HG03159 (cell line): ENCODE measurements at regions not wholly inside any gene's neighbourhood (a gene's known extent, or its start where the extent isn't known, plus 50 kb on each side); places are given as distances from the start of the nearest gene placed in this dataset.
"Not testable (repeated sequence)": the region's sequence is repeated elsewhere in the genome, so short reads cannot be mapped to it uniquely, and the experiment has no call there.

Experiments used
- ATAC-seq: cut with Tn5 transposase; IDR thresholded peaks from one replicate; pipeline ENCODE4 v1.9.1; 2021; ENCODE audit warnings: mild to moderate bottlenecking, moderate library complexity; ENCODE audit not compliant: unreplicated experiment

GRCh38 chr2:20130821-20131645, 79.6 kb upstream of the LAPTM4A start:
- no peak for ATAC-seq

DNA sequence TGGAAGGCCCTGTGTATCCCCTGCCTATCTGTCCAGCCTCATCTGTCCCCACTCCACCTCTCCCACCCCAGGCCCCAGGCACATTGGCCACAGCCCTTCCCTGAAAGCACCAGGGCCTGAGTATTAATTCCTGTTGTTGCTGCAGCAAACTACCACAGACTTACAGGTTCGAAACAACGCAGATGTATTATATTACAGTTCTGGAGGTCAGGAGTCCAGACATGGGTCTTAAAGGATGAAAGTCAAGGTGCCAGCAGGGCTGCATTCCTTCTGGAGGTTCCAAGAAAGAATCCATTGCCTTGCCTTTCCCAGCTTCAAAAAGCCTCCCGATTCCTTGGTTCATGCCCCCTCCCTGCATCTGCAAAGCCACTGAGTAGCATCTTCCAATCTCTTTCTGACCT, 78.7 kb upstream of the LAPTM4A start:
- no peak for ATAC-seq

- no peak for ATAC-seq
These were observed 78.1 kb upstream of the LAPTM4A start for GRCh38 chr2:20129331-20130159.

DNA sequence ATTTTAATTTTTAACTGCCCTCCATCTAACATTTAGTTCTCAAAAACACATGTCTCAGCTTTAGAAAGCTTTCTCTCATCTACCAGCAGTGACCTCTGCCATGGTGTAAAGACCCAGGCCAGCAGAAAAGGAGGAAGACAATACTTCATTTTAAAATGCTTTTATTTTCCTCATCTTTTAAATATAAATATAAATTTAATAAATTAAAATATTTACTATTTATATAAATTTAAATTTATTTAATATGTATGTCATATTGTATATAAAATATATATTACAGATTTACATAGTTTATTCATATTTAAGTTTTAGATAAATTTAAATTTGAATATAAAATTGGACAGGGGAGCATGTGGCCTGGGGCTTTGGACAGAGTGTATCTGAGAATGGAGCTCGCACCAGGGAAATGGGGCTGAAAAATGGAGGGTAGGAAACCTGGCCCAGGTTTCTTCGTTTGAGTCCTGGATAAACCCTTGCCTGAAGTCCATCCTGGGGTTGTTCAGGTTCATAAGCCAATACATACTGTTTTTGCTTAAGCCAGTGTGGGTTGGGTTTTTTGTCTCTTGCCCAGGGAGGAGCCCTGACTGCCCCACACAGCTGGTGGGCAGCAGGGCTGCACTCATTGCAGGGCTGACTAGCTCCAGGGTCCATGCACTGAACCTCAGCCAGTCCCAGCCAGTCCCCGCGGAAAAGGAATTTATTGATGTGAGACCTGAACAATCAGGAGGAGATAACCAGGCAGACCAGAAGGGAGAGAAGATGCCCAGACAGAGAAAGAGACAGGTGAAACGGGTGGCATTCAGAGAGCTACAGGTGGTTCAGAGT, 77.3 kb upstream of the LAPTM4A start:
- no peak for ATAC-seq

- no peak for ATAC-seq
These were observed 75.0 kb upstream of the LAPTM4A start for GRCh38 chr2:20126469-20126868.

DNA sequence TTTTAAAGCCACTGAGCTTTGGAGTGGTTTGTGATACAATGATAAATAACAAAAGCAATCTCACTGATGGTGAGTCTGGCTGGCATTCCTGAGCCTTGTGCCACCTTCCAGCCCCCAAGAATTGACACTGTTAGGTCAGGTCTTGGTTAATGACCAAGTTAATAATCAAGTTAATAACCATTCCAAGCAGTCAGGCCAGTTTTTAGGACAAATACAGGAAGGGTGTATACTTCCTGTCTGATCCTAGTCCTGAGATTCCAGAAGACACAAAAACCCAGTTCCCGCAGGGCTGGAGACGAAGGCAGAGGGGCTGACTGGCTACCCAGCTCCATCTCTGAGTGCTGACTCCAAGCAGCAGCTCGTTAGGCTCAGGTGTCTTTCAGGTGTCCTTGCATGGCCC, 74.6 kb upstream of the LAPTM4A start:
- no peak for ATAC-seq

DNA sequence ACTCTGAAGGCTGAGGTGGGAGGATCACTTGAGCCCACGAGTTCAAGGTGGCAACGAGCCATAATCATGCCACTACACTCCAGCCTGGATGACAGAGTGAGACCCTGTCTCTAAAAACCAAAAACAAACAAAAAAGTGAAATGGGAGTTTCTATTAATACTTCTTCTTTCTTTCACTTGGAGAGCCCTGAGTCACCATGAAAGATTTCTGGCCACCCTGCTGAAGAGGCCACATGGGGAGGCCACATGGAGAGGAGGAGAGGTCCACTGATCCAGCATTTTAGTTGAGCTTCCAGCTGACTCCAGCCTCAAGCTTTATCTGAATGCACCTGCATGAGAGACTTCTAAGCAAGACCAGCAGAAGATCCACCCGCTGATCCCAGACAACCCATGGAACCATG, 74.2 kb upstream of the LAPTM4A start:
- ATAC-seq = no peak

DNA sequence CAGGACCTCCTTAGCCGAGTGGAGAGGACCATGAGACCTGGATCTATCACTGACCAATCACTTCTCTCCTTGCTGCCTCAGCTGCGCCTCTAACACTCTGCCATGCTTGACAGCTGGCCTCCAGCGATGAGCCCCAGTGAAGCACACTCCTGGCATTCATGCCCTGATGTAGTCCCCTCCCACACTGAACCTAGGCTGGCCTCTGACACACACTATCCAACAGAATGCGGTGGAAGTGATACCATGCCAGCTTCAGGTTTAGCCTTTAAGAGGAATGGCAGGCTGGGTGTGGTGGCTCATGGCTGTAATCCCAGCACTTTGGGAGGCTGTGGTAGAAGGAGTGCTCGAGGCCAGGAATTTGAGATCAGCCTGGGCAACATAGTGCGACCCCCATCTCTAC, 73.7 kb upstream of the LAPTM4A start:
- ATAC-seq = no peak

- no peak for ATAC-seq
These were observed 72.6 kb upstream of the LAPTM4A start for GRCh38 chr2:20123871-20124594.

- no peak for ATAC-seq
These were observed 71.4 kb upstream of the LAPTM4A start for GRCh38 chr2:20122864-20123263.

GRCh38 chr2:20120569-20121416, 69.4 kb upstream of the LAPTM4A start:
- no peak for ATAC-seq

DNA sequence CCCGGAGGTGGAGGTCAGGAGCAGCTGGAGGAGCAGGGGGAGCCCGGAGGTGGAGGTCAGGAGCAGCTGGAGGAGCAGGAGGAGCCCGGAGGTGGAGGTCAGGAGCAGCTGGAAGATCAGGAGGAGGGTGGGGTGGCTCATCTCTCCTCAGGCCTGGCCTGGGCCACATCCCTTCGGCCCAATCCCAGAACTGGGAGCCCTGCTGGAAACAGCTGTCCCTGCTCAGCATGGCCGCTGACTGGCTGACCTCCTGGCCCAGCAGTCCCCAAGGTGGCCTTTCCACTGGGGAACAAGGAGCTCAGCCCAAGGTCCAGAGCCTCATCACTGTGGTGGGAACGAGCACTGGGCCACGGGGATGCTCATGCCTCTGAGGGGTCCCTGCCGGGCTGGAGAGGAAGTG, 66.6 kb upstream of the LAPTM4A start:
- no peak for ATAC-seq

DNA sequence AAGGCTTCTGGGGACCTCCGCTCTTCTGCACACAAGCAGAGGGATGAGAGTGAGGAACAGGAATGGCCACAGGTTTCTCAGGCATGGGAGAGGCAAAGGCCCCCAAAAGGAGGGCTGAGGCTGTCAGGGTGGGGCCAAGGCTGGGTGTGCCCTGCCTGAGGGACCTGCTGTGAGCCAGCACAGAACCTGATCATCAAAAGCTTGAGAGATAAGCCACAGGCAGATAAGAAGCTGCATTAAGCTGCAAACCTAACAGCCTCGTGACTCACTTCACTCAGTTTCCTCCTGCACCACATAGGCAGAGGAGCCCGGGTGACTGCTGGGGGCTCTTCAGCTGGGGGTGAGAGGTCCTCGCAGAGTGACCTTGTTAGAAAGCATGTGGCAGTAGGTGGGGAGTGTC, 64.5 kb upstream of the LAPTM4A start:
- ATAC-seq = no peak

- no peak for ATAC-seq
These were observed 63.9 kb upstream of the LAPTM4A start for GRCh38 chr2:20115374-20115773.

GRCh38 chr2:20113986-20114938, 62.8 kb upstream of the LAPTM4A start:
- ATAC-seq = no peak

DNA sequence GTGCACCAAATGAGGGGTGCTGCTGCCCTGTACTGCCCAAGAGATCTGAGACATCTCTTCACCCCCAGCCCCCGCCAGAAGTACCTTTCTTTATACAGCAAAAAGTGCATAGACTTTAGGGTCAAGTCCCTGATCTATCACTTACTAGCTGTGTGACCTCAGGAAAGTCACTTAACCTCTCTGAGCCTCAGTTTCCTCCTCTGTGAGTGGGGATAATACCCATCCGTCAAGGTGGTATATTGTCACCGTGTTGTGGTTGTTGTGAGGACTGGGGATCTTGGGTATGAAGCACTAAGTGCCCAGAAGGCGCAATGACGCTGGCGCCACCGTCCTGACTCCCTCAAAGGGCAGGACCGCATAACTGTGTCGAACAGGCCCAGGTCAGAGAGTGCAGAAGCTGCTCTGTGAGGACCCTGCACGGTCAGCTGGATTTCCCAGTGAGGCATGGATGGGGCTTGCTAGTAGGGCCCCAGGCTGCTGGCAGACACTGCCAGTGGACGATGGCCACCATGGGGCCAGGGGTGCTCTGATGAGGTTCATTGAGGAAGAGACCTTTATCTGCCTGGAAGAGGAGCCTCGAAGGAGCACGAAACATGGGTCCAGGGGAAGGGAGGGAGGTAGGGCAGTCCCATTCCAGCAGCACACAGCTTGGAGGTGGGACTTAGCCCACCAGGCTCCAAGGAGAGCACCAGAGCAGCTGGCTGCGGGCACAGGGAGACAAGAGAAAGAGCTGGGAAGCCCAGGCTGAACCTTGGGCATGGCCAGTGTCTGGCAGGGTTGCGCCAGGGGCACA, 61.8 kb upstream of the LAPTM4A start:
- ATAC-seq = no peak

DNA sequence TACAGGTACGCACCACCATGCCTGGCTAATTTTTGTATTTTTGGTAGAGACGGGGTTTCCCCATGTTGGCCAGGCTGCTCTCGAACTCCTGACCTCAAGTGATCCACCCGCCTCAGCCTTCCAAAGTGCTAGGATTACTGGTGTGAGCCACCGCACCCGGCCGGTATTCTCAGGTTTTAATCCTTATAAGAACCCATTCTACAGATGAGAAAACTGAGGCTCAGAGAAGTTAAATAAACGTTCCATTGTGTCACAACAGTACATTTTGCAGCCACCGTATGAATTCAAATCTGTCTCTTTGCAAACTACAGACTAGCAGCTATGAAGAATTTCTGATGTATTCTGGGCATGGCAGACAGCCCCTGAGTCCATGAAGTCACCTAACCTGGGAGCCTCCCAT, 60.9 kb upstream of the LAPTM4A start:
- not testable (repeated sequence) for ATAC-seq
